A673 (cell line): ENCODE measurements at regions not wholly inside any gene's neighbourhood (a gene's known extent, or its start where the extent isn't known, plus 50 kb on each side); places are given as distances from the start of the nearest gene placed in this dataset.

ENCODE experiments used
- BruUV-seq: library from RNA; stranded (reverse); fragments of 400-500 nt; replicated peaks from 2 replicates; lab custom pipeline; 2021; lab: Mats Ljungman, UMichigan
- CTCF ChIA-PET: fragments of 300-600 bp; sonication (Branson Sonifier 250); formaldehyde crosslinking; loops from one replicate; lab custom pipeline; 2022; ENCODE audit warnings: antibody characterized with exemption; lab: Charles Lee
- POLR2A ChIA-PET: fragments of 300-600 bp; sonication (Branson Sonifier 250); formaldehyde crosslinking; loops from one replicate; lab custom pipeline; 2022; ENCODE audit warnings: antibody characterized with exemption; ENCODE audit not compliant: low non-redundant PET; lab: Charles Lee
- DNase-seq: peaks from one replicate; pipeline ENCODE4 v3.0.0-alpha.2; 2015; ENCODE audit warnings: low spot score
- H3K27ac ChIP-seq: fragments of 200-600 bp; sonication (generic); 2 replicates; pipeline ENCODE4 v1.5.1; 2016; ENCODE audit warnings: mixed run types, low read depth, mild to moderate bottlenecking, mixed read lengths, antibody characterized with exemption, low read length; ENCODE audit not compliant: poor library complexity, severe bottlenecking
- H3K27me3 ChIP-seq: fragments of 200-600 bp; sonication (generic); replicated peaks from 2 replicates; pipeline ENCODE4 v1.6.1; 2017; ENCODE audit warnings: mixed run types, low read depth, mild to moderate bottlenecking, mixed read lengths, antibody characterized with exemption, low read length; ENCODE audit not compliant: insufficient read depth, poor library complexity
- H3K36me3 ChIP-seq: fragments of 200-600 bp; sonication (generic); 2 replicates; pipeline ENCODE4 v1.6.1; 2016; ENCODE audit warnings: mixed run types, mild to moderate bottlenecking, mixed read lengths, antibody characterized with exemption, low read length; ENCODE audit not compliant: insufficient read depth, poor library complexity, severe bottlenecking
- H3K4me1 ChIP-seq: fragments of 200-600 bp; sonication (generic); 2 replicates; pipeline ENCODE4 v1.6.1; 2017; ENCODE audit warnings: mixed run types, mild to moderate bottlenecking, mixed read lengths, antibody characterized with exemption, low read length; ENCODE audit not compliant: insufficient read depth, poor library complexity, severe bottlenecking
- H3K4me3 ChIP-seq: fragments of 200-600 bp; sonication (generic); 2 replicates; pipeline ENCODE4 v1.5.1; 2016; ENCODE audit warnings: low read depth, mixed run types, mild to moderate bottlenecking, mixed read lengths, low read length; ENCODE audit not compliant: poor library complexity, severe bottlenecking
- H3K9me3 ChIP-seq: fragments of 200-600 bp; sonication (generic); 2 replicates; pipeline ENCODE4 v1.6.1; 2016; ENCODE audit warnings: mixed run types, low read depth, mild to moderate bottlenecking, mixed read lengths, antibody characterized with exemption, low read length; ENCODE audit not compliant: poor library complexity, severe bottlenecking
- EZH2 ChIP-seq: fragments of 200-600 bp; sonication (generic); IDR thresholded peaks from 2 replicates; pipeline ENCODE4 v1.6.1; 2017; ENCODE audit warnings: borderline replicate concordance, low read depth, mild to moderate bottlenecking, mixed read lengths, antibody characterized with exemption, low read length; ENCODE audit not compliant: poor library complexity, severe bottlenecking
- intact Hi-C: fragments of 100-400 bp; cut with micrococcal nuclease; formaldehyde crosslinking; loops from one replicate; pipeline ENCODE4 v1.10.0; 2022; ENCODE audit not compliant: unreplicated experiment
- TF ChIP-seq, protein P1 (sequence below): fragments of 300-800, 200-600 bp; sonication (generic); conservative IDR thresholded peaks from 2 replicates; pipeline ENCODE4 v1.5.1; 2017; ENCODE audit warnings: low read depth, mild to moderate bottlenecking, antibody characterized with exemption, low read length, moderate library complexity, mixed read lengths

DNA sequence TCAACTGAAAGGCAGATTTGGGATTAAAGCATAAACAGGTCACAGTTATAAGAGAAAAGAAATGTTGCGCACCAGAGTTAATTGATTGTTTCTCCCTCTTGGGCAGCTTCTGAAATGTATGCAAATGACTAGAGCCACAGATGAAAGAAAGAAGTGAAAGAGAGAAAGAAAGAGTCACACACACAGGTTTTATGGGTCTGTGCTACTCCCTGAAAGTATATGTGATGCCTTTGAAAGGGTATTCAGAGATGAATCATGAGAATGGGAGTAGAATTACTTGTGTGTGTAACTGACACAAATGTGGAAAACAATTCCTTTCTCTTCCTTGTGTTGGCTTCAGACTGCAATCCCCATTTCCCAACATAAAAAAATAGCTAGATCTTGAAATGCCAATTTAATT is 196.9 kb downstream of the FOXA2 start:
- Histone ChIP-seq H3K4me3 (no peak overlapping the region), H3K27me3 (peaks cover 26% of the 10 kb centered on the region), H3K36me3 (no peaks in the 10 kb centered on the region), H3K4me1 (no peaks in the 10 kb centered on the region), H3K9me3 (no peaks in the 10 kb centered on the region), H3K27ac (no peak overlapping the region)
- ChIA-PET POLR2A (no interaction called here), CTCF (interaction anchor here (0.6 kb wide), 1 partner anchor 184 kb away, joined by 6 read pairs; no protein-coding TSS in a partner anchor)
- TF ChIP-seq, protein P1, sequence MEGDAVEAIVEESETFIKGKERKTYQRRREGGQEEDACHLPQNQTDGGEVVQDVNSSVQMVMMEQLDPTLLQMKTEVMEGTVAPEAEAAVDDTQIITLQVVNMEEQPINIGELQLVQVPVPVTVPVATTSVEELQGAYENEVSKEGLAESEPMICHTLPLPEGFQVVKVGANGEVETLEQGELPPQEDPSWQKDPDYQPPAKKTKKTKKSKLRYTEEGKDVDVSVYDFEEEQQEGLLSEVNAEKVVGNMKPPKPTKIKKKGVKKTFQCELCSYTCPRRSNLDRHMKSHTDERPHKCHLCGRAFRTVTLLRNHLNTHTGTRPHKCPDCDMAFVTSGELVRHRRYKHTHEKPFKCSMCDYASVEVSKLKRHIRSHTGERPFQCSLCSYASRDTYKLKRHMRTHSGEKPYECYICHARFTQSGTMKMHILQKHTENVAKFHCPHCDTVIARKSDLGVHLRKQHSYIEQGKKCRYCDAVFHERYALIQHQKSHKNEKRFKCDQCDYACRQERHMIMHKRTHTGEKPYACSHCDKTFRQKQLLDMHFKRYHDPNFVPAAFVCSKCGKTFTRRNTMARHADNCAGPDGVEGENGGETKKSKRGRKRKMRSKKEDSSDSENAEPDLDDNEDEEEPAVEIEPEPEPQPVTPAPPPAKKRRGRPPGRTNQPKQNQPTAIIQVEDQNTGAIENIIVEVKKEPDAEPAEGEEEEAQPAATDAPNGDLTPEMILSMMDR = no peak
- no peak for TF ChIP-seq EZH2
- DNase-seq = no peak
- no TSS peak for BruUV-seq
- intact Hi-C loops = no loop called here

DNA sequence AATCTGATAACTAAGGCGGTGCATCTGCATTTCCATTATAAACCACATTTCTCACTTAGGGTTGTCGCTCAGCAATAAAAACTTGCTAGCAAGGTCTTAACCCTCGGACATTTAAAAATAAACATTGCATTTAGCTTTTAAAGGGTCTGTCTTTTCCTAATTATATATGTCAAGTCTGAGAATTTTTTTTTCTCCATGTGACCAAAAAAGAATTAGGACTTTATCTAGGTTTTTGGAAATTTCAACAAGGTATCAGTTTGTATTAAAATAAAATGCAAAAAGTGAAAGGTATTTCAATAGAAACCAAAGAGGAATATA is 198.1 kb downstream of the FOXA2 start:
- H3K36me3 ChIP-seq = no peaks in the 10 kb centered on the region
- no peak overlapping the region for H3K27ac ChIP-seq
- ChIA-PET CTCF (no interaction called here), POLR2A (no interaction called here)
- H3K27me3 ChIP-seq = peaks cover 26% of the 10 kb centered on the region
- BruUV-seq = no TSS peak
- no peaks in the 10 kb centered on the region for H3K9me3 ChIP-seq
- H3K4me3 ChIP-seq = no peak overlapping the region
- no peak for DNase-seq
- intact Hi-C loops = no loop called here
- H3K4me1 ChIP-seq = no peaks in the 10 kb centered on the region
- TF ChIP-seq, protein P1 = no peak
- no peak for TF ChIP-seq EZH2

DNA sequence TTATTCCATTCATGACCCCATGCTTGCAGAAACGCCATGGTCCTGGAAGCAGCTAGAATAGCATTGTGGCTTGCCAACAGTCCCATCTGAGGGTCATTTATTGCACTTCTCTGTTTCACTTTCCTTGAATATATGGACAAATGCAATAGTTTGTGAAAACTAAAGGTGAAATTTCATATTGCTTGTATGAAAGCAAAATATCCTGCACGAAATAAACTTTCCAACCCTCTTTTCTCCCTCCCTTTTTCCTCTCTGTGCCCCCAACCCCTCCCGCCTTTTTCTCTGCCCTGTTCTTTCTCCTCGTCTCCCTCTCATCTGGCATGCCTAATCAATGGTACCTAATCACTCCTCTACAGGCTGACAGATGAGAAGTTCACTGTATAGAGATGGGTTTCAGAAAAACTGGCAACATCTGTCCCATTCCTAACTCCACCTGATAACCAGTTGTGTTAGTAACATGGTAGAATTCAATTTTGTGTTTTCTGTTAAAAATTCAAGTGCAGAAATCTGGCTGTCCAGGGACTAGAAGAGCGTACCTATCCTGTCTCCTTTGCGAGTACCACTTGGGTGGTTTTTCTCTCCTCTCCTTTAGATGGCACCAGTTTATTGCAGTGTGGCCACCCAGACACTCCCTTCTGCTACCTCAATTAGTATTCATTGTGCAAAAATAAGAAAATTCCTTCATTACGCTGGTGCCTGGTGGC is 198.6 kb downstream of the FOXA2 start:
- ChIA-PET CTCF (no interaction called here), POLR2A (no interaction called here)
- Histone ChIP-seq H3K27me3 (peaks cover 26% of the 10 kb centered on the region), H3K4me3 (no peak overlapping the region), H3K9me3 (no peaks in the 10 kb centered on the region), H3K4me1 (no peaks in the 10 kb centered on the region), H3K36me3 (no peaks in the 10 kb centered on the region), H3K27ac (no peak overlapping the region)
- intact Hi-C loops = no loop called here
- no TSS peak for BruUV-seq
- DNase-seq = no peak
- TF ChIP-seq, protein P1 = no peak
- TF ChIP-seq EZH2 = no peak
